Activated naive CD4-positive, alpha-beta T cell treated with Interleukin-2 at 50 U/mL for 16 hours (primary cell): ENCODE measurements at regions not wholly inside any gene's neighbourhood (a gene's known extent, or its start where the extent isn't known, plus 50 kb on each side); places are given as distances from the start of the nearest gene placed in this dataset.
A peak's percentile ranks its signal among the peaks of the same experiment; 100 is the strongest.

Experiments used
- DNase-seq: peaks from one replicate; pipeline ENCODE4 v3.0.0-alpha.2; 2020

GRCh38 chr12:92552412-92553108 is 150.2 kb upstream of the PLEKHG7 start:
- DNase-seq: no peak

GRCh38 chr12:92551853-92552397 is 150.9 kb upstream of the PLEKHG7 start:
- DNase-seq: peak; percentile 68

GRCh38 chr12:92551210-92551609 is 151.6 kb upstream of the PLEKHG7 start:
- no peak for DNase-seq

- no peak for DNase-seq
Measured at GRCh38 chr12:92550661-92551060, 152.1 kb upstream of the PLEKHG7 start.

GRCh38 chr12:92550254-92550653 is 152.5 kb upstream of the PLEKHG7 start:
- no peak for DNase-seq

- DNase-seq: no peak
Measured at GRCh38 chr12:92549516-92549915, 153.3 kb upstream of the PLEKHG7 start.

- DNase-seq: no peak
Measured at GRCh38 chr12:92547906-92548305, 154.9 kb upstream of the PLEKHG7 start.

- no peak for DNase-seq
Measured at GRCh38 chr12:92547420-92547819, 155.4 kb upstream of the PLEKHG7 start.

- no peak for DNase-seq
Measured at GRCh38 chr12:92546635-92547348, 156.0 kb upstream of the PLEKHG7 start.

GRCh38 chr12:92546259-92546634 is 156.5 kb upstream of the PLEKHG7 start:
- no peak for DNase-seq

GRCh38 chr12:92544322-92544721 is 158.5 kb upstream of the PLEKHG7 start:
- no peak for DNase-seq

- DNase-seq: no peak
Measured at GRCh38 chr12:92543840-92544239, 158.9 kb upstream of the PLEKHG7 start.

- no peak for DNase-seq
Measured at GRCh38 chr12:92543359-92543758, 159.4 kb upstream of the PLEKHG7 start.

- DNase-seq: no peak
Measured at GRCh38 chr12:92541731-92542130, 161.1 kb upstream of the PLEKHG7 start.

GRCh38 chr12:92540782-92541423 is 161.9 kb upstream of the PLEKHG7 start:
- DNase-seq: no peak

- DNase-seq: no peak
Measured at GRCh38 chr12:92539976-92540781, 162.6 kb upstream of the PLEKHG7 start.

GRCh38 chr12:92539110-92539749 is 163.6 kb upstream of the PLEKHG7 start:
- no peak for DNase-seq

GRCh38 chr12:92537290-92537960 is 165.4 kb upstream of the PLEKHG7 start:
- DNase-seq: no peak

- DNase-seq: no peak
Measured at GRCh38 chr12:92535961-92536360, 166.8 kb upstream of the PLEKHG7 start.

- no peak for DNase-seq
Measured at GRCh38 chr12:92533280-92533890, 169.4 kb upstream of the PLEKHG7 start.

GRCh38 chr12:92530706-92531105 is 172.1 kb upstream of the PLEKHG7 start:
- no peak for DNase-seq
